ENCODE measurements at regions not wholly inside any gene's neighbourhood (a gene's known extent, or its start where the extent isn't known, plus 50 kb on each side); places are given as distances from the start of the nearest gene placed in this dataset.

GRCh38 chr14:42734041-42734440 lies 1127.4 kb downstream of the LRFN5 start:
- FAIRE-seq = no peak
- H3K4me2 ChIP-seq (ENCODE audit: insufficient read depth, low read length) = no peak overlapping the region
- H3K4me1 ChIP-seq (ENCODE audit: control insufficient read depth, extremely low read depth, insufficient read depth, low read length) = peaks cover 4% of the 10 kb centered on the region
- CTCF ChIA-PET = interaction anchor here (0.6 kb wide), 1 partner anchor 614 kb away, joined by 5 read pairs; no protein-coding TSS in a partner anchor
- dilution Hi-C loops (cut with MboI; ENCODE audit: extremely low pct_ligation_motif_present, low sequenced_read_pairs) = no loop called here
- H3K4me3 ChIP-seq (replicated peaks in 1 of 3; ENCODE audit: insufficient read depth in 1 of 3, low read depth in 1 of 3, low read length in 3 of 3) = no peak overlapping the region
- H2AFZ ChIP-seq (ENCODE audit: low read depth, low read length) = no peak overlapping the region
- no peak overlapping the region for H3K9ac ChIP-seq (replicated peaks; ENCODE audit: extremely low read depth, insufficient read depth, low read length)
- BruUV-seq (replicated peaks) = no TSS peak
- intact Hi-C loops (cut with micrococcal nuclease) = no loop called here
- no peak overlapping the region for H3K27ac ChIP-seq (ENCODE audit: insufficient read depth, low read depth, low read length)
- no peak for DNase-seq (ENCODE audit: low read depth, low spot score)
- no peaks in the 10 kb centered on the region for H4K20me1 ChIP-seq (replicated peaks; ENCODE audit: control insufficient read depth, extremely low read depth, insufficient read depth, low read length)
- H3K27me3 ChIP-seq (ENCODE audit: control insufficient read depth in 2 of 2, insufficient read depth in 2 of 2, low read length in 2 of 2) = no peaks in the 10 kb centered on the region
- no peaks in the 10 kb centered on the region for H3K79me2 ChIP-seq (ENCODE audit: control insufficient read depth, insufficient read depth, low read length)
- POLR2A ChIA-PET = no interaction called here
- TF ChIP-seq MAX (IDR thresholded peaks at IDR 0.05; ENCODE audit: insufficient read depth, insufficient read length) = no peak
- no peaks in the 10 kb centered on the region for H3K36me3 ChIP-seq (ENCODE audit: control insufficient read depth in 2 of 2, extremely low read depth in 1 of 2, insufficient read depth in 2 of 2, low read length in 2 of 2)
- no peaks in the 10 kb centered on the region for H3K9me1 ChIP-seq (replicated peaks; ENCODE audit: control insufficient read depth, extremely low read depth, insufficient read depth, low read length)
- no peaks in the 10 kb centered on the region for H3K9me3 ChIP-seq (replicated peaks; ENCODE audit: control insufficient read depth, insufficient read depth, low read length)

GRCh38 chr14:42732005-42732404 lies 1125.3 kb downstream of the LRFN5 start:
- H3K4me3 ChIP-seq (replicated peaks in 1 of 3; ENCODE audit: insufficient read depth in 1 of 3, low read depth in 1 of 3, low read length in 3 of 3) = no peak overlapping the region
- POLR2A ChIA-PET = no interaction called here
- FAIRE-seq = no peak

More at GRCh38 chr14:42732005-42732404, 1125.3 kb downstream of the LRFN5 start:
- no peaks in the 10 kb centered on the region for H3K79me2 ChIP-seq (ENCODE audit: control insufficient read depth, insufficient read depth, low read length)
- H3K9me1 ChIP-seq (replicated peaks; ENCODE audit: control insufficient read depth, extremely low read depth, insufficient read depth, low read length) = no peaks in the 10 kb centered on the region
- intact Hi-C loops (cut with micrococcal nuclease) = no loop called here
- H2AFZ ChIP-seq (ENCODE audit: low read depth, low read length) = no peak overlapping the region
- no peak overlapping the region for H3K4me2 ChIP-seq (ENCODE audit: insufficient read depth, low read length)
- H3K27ac ChIP-seq (ENCODE audit: insufficient read depth, low read depth, low read length) = no peak overlapping the region
- no peaks in the 10 kb centered on the region for H3K36me3 ChIP-seq (ENCODE audit: control insufficient read depth in 2 of 2, extremely low read depth in 1 of 2, insufficient read depth in 2 of 2, low read length in 2 of 2)
- TF ChIP-seq POLR2AphosphoS5 (IDR thresholded peaks at IDR 0.05; ENCODE audit: insufficient read depth, low read depth, low read length) = no peak
- TF ChIP-seq JUN (IDR thresholded peaks at IDR 0.05; ENCODE audit: borderline replicate concordance, insufficient read depth, insufficient read length, low read depth) = no peak
- no peak for TF ChIP-seq MAX (IDR thresholded peaks at IDR 0.05; ENCODE audit: insufficient read depth, insufficient read length)
- TF ChIP-seq CTCF (IDR thresholded peaks at IDR 0.05; ENCODE audit: extremely low read depth in 1 of 2, insufficient read depth in 1 of 2, low read depth in 1 of 2, low read length in 2 of 2) = no peak
- TF ChIP-seq FOS (IDR thresholded peaks at IDR 0.05; ENCODE audit: borderline replicate concordance, insufficient read depth, low read length) = no peak
- TF ChIP-seq EZH2 (IDR thresholded peaks at IDR 0.05; ENCODE audit: borderline replicate concordance, low read depth, low read length, severe bottlenecking) = no peak
- no peak for TF ChIP-seq POLR2A (IDR thresholded peaks at IDR 0.05; ENCODE audit: low read depth, low read length)
- no peak for TF ChIP-seq MYC (IDR thresholded peaks at IDR 0.05; ENCODE audit: low read depth, low read length)
- no peaks in the 10 kb centered on the region for H4K20me1 ChIP-seq (replicated peaks; ENCODE audit: control insufficient read depth, extremely low read depth, insufficient read depth, low read length)
- H3K9me3 ChIP-seq (replicated peaks; ENCODE audit: control insufficient read depth, insufficient read depth, low read length) = no peaks in the 10 kb centered on the region
- DNase-seq (ENCODE audit: low read depth, low spot score) = no peak
- dilution Hi-C loops (cut with MboI; ENCODE audit: extremely low pct_ligation_motif_present, low sequenced_read_pairs) = no loop called here
- no peaks in the 10 kb centered on the region for H3K27me3 ChIP-seq (ENCODE audit: control insufficient read depth in 2 of 2, insufficient read depth in 2 of 2, low read length in 2 of 2)
- no peak overlapping the region for H3K9ac ChIP-seq (replicated peaks; ENCODE audit: extremely low read depth, insufficient read depth, low read length)
- CTCF ChIA-PET = no interaction called here
- H3K4me1 ChIP-seq (ENCODE audit: control insufficient read depth, extremely low read depth, insufficient read depth, low read length) = peaks cover 4% of the 10 kb centered on the region
- no TSS peak for BruUV-seq (replicated peaks)

All from endothelial cell of umbilical vein (primary cell).